SK-N-SH (cell line): ENCODE measurements at regions not wholly inside any gene's neighbourhood (a gene's known extent, or its start where the extent isn't known, plus 50 kb on each side); places are given as distances from the start of the nearest gene placed in this dataset.

Experiments
- CTCF ChIA-PET: fragments of 300-600, 350-600 bp; formaldehyde crosslinking; extraction: SDS; loops from one replicate; lab custom pipeline; 2021; lab: Yijun Ruan, JAX
- POLR2A ChIA-PET: fragments of 350-600 bp; sonication (Branson Sonifier 250); formaldehyde crosslinking; extraction: SDS; loops from one replicate; lab custom pipeline; 2020; ENCODE audit warnings: antibody characterized with exemption, inconsistent platforms; lab: Yijun Ruan, JAX
- DNase-seq: peaks from one replicate; pipeline ENCODE4 v3.0.0; 2012
- H2AFZ ChIP-seq: fragments of 200-600 bp; sonication (generic); 2 replicates; pipeline ENCODE4 v1.8.1; 2016; ENCODE audit warnings: antibody characterized with exemption, mild to moderate bottlenecking, low read depth
- H3F3A ChIP-seq: fragments of 200-600 bp; sonication (generic); replicated peaks from 2 replicates; pipeline ENCODE3; 2016; ENCODE audit warnings: antibody characterized with exemption, mild to moderate bottlenecking; ENCODE audit not compliant: insufficient read depth
- H3K27ac ChIP-seq, 2 experiments: fragments of 200-500 bp in 1 of 2; fragments of 200-600 bp in 1 of 2; sonication (Bioruptor generic) in 1 of 2; sonication (generic), shearing (Covaris generic) in 1 of 2; 2 replicates each; pipeline versions ENCODE4 v1.5.1 to v1.6.1; 2014 to 2016; ENCODE audit warnings: low read depth in 2 of 2, inconsistent platforms in 1 of 2, low read length in 1 of 2, mild to moderate bottlenecking in 1 of 2, mixed read lengths in 1 of 2
- H3K27me3 ChIP-seq: fragments of 200-600 bp; sonication (generic), shearing (Covaris generic); 2 replicates; pipeline ENCODE4 v1.6.1; 2016; ENCODE audit warnings: mixed run types; ENCODE audit not compliant: insufficient read depth
- H3K36me3 ChIP-seq, 2 experiments: fragments of 200-500 bp in 1 of 2; fragments of 200-600 bp in 1 of 2; sonication (Bioruptor generic) in 1 of 2; sonication (generic) in 1 of 2; replicated peaks in 1 of 2; 2 replicates each; pipeline versions ENCODE3 to v1.5.1; 2014 to 2016; ENCODE audit warnings: low read length in 1 of 2, mild to moderate bottlenecking in 1 of 2; ENCODE audit not compliant: insufficient read depth in 2 of 2, control insufficient read depth in 1 of 2
- H3K4me1 ChIP-seq, 2 experiments: fragments of 200-500 bp in 1 of 2; fragments of 200-600 bp in 1 of 2; sonication (Bioruptor generic) in 1 of 2; sonication (generic), shearing (Covaris generic) in 1 of 2; 2 replicates each; pipeline versions ENCODE4 v1.5.1 to v1.6.1; 2014 to 2016; ENCODE audit warnings: low read depth in 1 of 2, low read length in 1 of 2, mixed run types in 1 of 2; ENCODE audit not compliant: insufficient read depth in 2 of 2, control insufficient read depth in 1 of 2
- H3K4me2 ChIP-seq: fragments of 200-600 bp; sonication (generic), shearing (Covaris generic); 2 replicates; pipeline ENCODE4 v1.6.1; 2017; ENCODE audit warnings: mixed run types
- H3K4me3 ChIP-seq, 2 experiments: fragments of 200-500 bp in 1 of 2; fragments of 200-600 bp in 1 of 2; sonication (Bioruptor generic) in 1 of 2; sonication (generic), shearing (Covaris generic) in 1 of 2; 2 replicates each; pipeline versions ENCODE4 v1.5.1 to v1.8.1; 2014 to 2016; ENCODE audit warnings: low read depth in 2 of 2, inconsistent platforms in 1 of 2, low read length in 1 of 2, mild to moderate bottlenecking in 1 of 2, mixed read lengths in 1 of 2, moderate library complexity in 1 of 2
- H3K79me2 ChIP-seq: fragments of 200-600 bp; sonication (generic); 2 replicates; pipeline ENCODE4 v1.8.1; 2017; ENCODE audit warnings: mild to moderate bottlenecking; ENCODE audit not compliant: insufficient read depth
- H3K9ac ChIP-seq: fragments of 200-600 bp; sonication (generic); 2 replicates; pipeline ENCODE4 v1.6.1; 2017; ENCODE audit warnings: mixed run types
- H3K9me2 ChIP-seq: fragments of 200-600 bp; sonication (generic); 2 replicates; pipeline ENCODE4 v1.6.1; 2017; ENCODE audit warnings: mixed run types
- H3K9me3 ChIP-seq: fragments of 200-600 bp; sonication (generic); 2 replicates; pipeline ENCODE4 v1.6.1; 2017; ENCODE audit warnings: mixed run types, mild to moderate bottlenecking, moderate library complexity
- H4K20me1 ChIP-seq: fragments of 200-600 bp; sonication (generic); 2 replicates; pipeline ENCODE4 v1.6.1; 2017; ENCODE audit warnings: mild to moderate bottlenecking, mixed run types; ENCODE audit not compliant: insufficient read depth
- CHD2 ChIP-seq: fragments of 150-350 bp; IDR thresholded peaks from 2 replicates; pipeline ENCODE4 v1.6.1; 2018; ENCODE audit warnings: low read length; ENCODE audit not compliant: partially characterized antibody
- ELF1 ChIP-seq: IDR thresholded peaks from 2 replicates; pipeline ENCODE4 v1.4.0; 2012
- EZH2phosphoT487 ChIP-seq: fragments of 200-600 bp; sonication (generic); IDR thresholded peaks from 2 replicates; pipeline ENCODE4 v1.6.1; 2017; ENCODE audit warnings: low read depth, mixed run types, mild to moderate bottlenecking, antibody characterized with exemption, moderate library complexity, borderline replicate concordance
- GABPA ChIP-seq: IDR thresholded peaks from 2 replicates; pipeline ENCODE4 v1.4.0; 2012; ENCODE audit warnings: low read depth, mild to moderate bottlenecking
- GATA2 ChIP-seq: sonication (generic); formaldehyde crosslinking; IDR thresholded peaks from 2 replicates; pipeline ENCODE4 v1.5.0; 2020; ENCODE audit warnings: mild to moderate bottlenecking, missing genetic modification reagents
- JUND ChIP-seq: IDR thresholded peaks from 2 replicates; pipeline ENCODE4 v1.4.0; 2012
- MEF2A ChIP-seq: IDR thresholded peaks from 2 replicates; pipeline ENCODE4 v1.4.0; 2012; ENCODE audit warnings: low read depth, borderline replicate concordance
- NRF1 ChIP-seq: IDR thresholded peaks from 2 replicates; pipeline ENCODE4 v1.6.1; 2012; ENCODE audit warnings: low read depth, mild to moderate bottlenecking, low read length
- RCOR1 ChIP-seq: fragments of 150-350 bp; IDR thresholded peaks from 2 replicates; pipeline ENCODE4 v1.6.1; 2017; ENCODE audit warnings: antibody characterized with exemption, low read length
- RFX5 ChIP-seq: IDR thresholded peaks from 2 replicates; pipeline ENCODE4 v1.6.1; 2012; ENCODE audit warnings: mild to moderate bottlenecking, improper control_type of control experiment, low read length
- RXRA ChIP-seq: IDR thresholded peaks from 2 replicates; pipeline ENCODE4 v1.4.0; 2012; ENCODE audit warnings: low read depth, mild to moderate bottlenecking, borderline replicate concordance
- SIN3A ChIP-seq: IDR thresholded peaks from 2 replicates; pipeline ENCODE4 v1.6.1; 2012; ENCODE audit warnings: low read depth, mild to moderate bottlenecking, low read length, moderate library complexity, borderline replicate concordance
- YY1 ChIP-seq: IDR thresholded peaks from 2 replicates; pipeline ENCODE4 v1.4.0; 2012; ENCODE audit warnings: low read depth, mild to moderate bottlenecking
- WGBS: methylation state at CpG from one replicate; pipeline ENCODE4 v1.1.6; 2017; ENCODE audit warnings: low lambda C conversion rate; 5-methylcytosine and 5-hydroxymethylcytosine counted together
- TF ChIP-seq, protein P1 (sequence below): IDR thresholded peaks from 2 replicates; pipeline ENCODE4 v1.4.0; 2012; ENCODE audit warnings: low read depth
- TF ChIP-seq, protein P2 (sequence below): fragments of 200-600 bp; sonication (generic); IDR thresholded peaks from 2 replicates; pipeline ENCODE4 v1.6.1; 2017; ENCODE audit warnings: antibody characterized with exemption, mild to moderate bottlenecking, moderate library complexity
- TF ChIP-seq, protein P3 (sequence below): fragments of 150-350 bp; IDR thresholded peaks from 2 replicates; pipeline ENCODE4 v1.6.1; 2017; ENCODE audit warnings: antibody characterized with exemption, low read length, low read depth, borderline replicate concordance
- TF ChIP-seq, protein P4 (sequence below): IDR thresholded peaks from 2 replicates; pipeline ENCODE4 v1.6.1; 2012; ENCODE audit warnings: mild to moderate bottlenecking, low read depth, low read length, moderate library complexity

DNA sequence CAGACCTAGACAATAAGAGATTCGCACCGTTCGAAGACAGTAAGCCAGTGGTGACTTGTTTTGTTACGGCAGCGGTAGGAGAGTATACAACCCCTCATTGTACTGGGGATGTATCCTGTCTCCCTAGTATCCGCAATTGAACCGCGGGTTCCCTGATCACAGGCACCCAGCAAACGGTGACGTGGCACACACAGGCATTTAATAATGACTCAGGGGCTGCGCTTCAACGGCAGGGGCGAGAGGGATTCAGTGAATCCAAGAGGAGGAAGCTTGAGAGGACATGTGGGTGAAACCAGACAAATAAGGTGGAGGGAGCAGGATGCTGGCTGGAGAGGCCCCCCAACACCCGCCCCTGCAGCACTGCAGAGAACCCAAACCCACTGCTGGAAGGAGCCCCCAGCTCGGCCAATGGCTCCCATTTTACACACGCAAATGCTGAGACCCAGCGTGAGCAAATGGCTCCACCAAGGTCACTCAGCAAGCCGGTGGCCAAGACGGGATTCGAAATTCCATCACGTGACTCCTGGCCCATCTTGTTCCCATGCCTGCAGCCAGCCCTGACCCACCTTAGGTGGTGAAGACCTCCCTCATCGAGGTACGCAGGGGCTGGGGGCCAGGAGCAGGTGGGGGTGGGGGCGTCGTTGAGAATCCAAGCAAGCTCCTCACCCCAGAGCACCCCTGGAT, 149.9 kb downstream of the SYF2 start:
- no peaks in the 10 kb centered on the region for H3K9me2 ChIP-seq
- no peak overlapping the region for H3K27ac ChIP-seq
- no peaks in the 10 kb centered on the region for H3F3A ChIP-seq
- peaks cover 6% of the 10 kb centered on the region for H3K27me3 ChIP-seq
- WGBS = 72% methylated on average over 15 of the region's 25 CpGs
- H3K36me3 ChIP-seq = no peaks in the 10 kb centered on the region
- ChIA-PET CTCF (interaction anchor here (0.8 to 2.2 kb wide), 5 partner anchors 19 to 252 kb away, joined by 3 to 9 read pairs (median 3); no protein-coding TSS in a partner anchor), POLR2A (no interaction called here)
- H4K20me1 ChIP-seq = no peaks in the 10 kb centered on the region
- H3K9me3 ChIP-seq = no peaks in the 10 kb centered on the region
- H2AFZ ChIP-seq = no peak overlapping the region
- TF ChIP-seq NRF1 (no peak), ELF1 (no peak), RCOR1 (no peak), SIN3A (no peak), GATA2 (CRISPR knock-in tag) (no peak), MEF2A (no peak), RXRA (no peak), CHD2 (no peak), YY1 (no peak), RFX5 (no peak)
- TF ChIP-seq, protein P1, sequence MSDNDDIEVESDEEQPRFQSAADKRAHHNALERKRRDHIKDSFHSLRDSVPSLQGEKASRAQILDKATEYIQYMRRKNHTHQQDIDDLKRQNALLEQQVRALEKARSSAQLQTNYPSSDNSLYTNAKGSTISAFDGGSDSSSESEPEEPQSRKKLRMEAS = no peak
- TF ChIP-seq, protein P2, sequence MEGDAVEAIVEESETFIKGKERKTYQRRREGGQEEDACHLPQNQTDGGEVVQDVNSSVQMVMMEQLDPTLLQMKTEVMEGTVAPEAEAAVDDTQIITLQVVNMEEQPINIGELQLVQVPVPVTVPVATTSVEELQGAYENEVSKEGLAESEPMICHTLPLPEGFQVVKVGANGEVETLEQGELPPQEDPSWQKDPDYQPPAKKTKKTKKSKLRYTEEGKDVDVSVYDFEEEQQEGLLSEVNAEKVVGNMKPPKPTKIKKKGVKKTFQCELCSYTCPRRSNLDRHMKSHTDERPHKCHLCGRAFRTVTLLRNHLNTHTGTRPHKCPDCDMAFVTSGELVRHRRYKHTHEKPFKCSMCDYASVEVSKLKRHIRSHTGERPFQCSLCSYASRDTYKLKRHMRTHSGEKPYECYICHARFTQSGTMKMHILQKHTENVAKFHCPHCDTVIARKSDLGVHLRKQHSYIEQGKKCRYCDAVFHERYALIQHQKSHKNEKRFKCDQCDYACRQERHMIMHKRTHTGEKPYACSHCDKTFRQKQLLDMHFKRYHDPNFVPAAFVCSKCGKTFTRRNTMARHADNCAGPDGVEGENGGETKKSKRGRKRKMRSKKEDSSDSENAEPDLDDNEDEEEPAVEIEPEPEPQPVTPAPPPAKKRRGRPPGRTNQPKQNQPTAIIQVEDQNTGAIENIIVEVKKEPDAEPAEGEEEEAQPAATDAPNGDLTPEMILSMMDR = no peak
- TF ChIP-seq, protein P3, sequence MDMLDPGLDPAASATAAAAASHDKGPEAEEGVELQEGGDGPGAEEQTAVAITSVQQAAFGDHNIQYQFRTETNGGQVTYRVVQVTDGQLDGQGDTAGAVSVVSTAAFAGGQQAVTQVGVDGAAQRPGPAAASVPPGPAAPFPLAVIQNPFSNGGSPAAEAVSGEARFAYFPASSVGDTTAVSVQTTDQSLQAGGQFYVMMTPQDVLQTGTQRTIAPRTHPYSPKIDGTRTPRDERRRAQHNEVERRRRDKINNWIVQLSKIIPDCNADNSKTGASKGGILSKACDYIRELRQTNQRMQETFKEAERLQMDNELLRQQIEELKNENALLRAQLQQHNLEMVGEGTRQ = no peak
- DNase-seq = no peak
- no peaks in the 10 kb centered on the region for H3K79me2 ChIP-seq
- peaks cover 0 to 13% of the 10 kb centered on the region in 2 experiments; a peak in 1 of 4 replicates for H3K4me1 ChIP-seq
- no peak overlapping the region for H3K4me2 ChIP-seq
- no peak overlapping the region for H3K9ac ChIP-seq
- no peak overlapping the region for H3K4me3 ChIP-seq

DNA sequence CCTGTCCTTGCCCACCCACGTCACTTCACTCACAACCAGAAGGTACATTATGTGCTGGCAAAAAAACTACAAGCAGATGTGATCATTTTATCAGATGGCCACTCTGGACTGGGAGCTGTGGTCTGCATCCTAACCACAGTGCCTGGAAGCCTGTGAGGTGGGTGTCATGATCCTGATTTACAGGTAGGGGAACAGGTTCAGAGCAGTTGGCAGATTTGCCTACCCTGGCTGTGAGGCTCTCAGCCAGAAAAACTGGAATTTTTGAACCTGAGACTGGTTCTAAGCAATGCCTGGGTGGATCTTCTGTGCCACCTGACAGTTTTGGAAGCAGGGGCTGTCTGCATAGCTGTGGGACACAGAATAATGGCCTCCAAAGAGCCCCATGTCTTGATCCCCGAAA, 150.8 kb downstream of the SYF2 start:
- peaks cover 6% of the 10 kb centered on the region; the same call in 1 of the 2 replicates for H3K27me3 ChIP-seq
- H3K79me2 ChIP-seq = no peaks in the 10 kb centered on the region
- H3K36me3 ChIP-seq = no peaks in the 10 kb centered on the region
- H3K4me2 ChIP-seq = no peak overlapping the region
- 38% methylated on average over 2 of the region's 2 CpGs for WGBS
- peak overlapping the region in 1 of 2 experiments; percentile 39; a peak in 1 of 4 replicates for H3K27ac ChIP-seq
- no peak overlapping the region for H3K4me3 ChIP-seq
- no peaks in the 10 kb centered on the region for H4K20me1 ChIP-seq
- ChIA-PET CTCF (interaction anchor here (0.9 to 2.2 kb wide), 4 partner anchors 9 to 251 kb away, joined by 3 to 9 read pairs (median 4); no protein-coding TSS in a partner anchor), POLR2A (no interaction called here)
- no peaks in the 10 kb centered on the region for H3K9me3 ChIP-seq
- H3K4me1 ChIP-seq = peaks cover 0 to 13% of the 10 kb centered on the region in 2 experiments; a peak in 1 of 4 replicates
- no peak overlapping the region for H2AFZ ChIP-seq
- no peaks in the 10 kb centered on the region for H3K9me2 ChIP-seq
- no peak for DNase-seq
- no peak overlapping the region for H3K9ac ChIP-seq
- no peaks in the 10 kb centered on the region for H3F3A ChIP-seq
- TF ChIP-seq, protein P2 = no peak
- TF ChIP-seq EZH2phosphoT487 = no peak
- TF ChIP-seq JUND = no peak
- TF ChIP-seq, protein P4, sequence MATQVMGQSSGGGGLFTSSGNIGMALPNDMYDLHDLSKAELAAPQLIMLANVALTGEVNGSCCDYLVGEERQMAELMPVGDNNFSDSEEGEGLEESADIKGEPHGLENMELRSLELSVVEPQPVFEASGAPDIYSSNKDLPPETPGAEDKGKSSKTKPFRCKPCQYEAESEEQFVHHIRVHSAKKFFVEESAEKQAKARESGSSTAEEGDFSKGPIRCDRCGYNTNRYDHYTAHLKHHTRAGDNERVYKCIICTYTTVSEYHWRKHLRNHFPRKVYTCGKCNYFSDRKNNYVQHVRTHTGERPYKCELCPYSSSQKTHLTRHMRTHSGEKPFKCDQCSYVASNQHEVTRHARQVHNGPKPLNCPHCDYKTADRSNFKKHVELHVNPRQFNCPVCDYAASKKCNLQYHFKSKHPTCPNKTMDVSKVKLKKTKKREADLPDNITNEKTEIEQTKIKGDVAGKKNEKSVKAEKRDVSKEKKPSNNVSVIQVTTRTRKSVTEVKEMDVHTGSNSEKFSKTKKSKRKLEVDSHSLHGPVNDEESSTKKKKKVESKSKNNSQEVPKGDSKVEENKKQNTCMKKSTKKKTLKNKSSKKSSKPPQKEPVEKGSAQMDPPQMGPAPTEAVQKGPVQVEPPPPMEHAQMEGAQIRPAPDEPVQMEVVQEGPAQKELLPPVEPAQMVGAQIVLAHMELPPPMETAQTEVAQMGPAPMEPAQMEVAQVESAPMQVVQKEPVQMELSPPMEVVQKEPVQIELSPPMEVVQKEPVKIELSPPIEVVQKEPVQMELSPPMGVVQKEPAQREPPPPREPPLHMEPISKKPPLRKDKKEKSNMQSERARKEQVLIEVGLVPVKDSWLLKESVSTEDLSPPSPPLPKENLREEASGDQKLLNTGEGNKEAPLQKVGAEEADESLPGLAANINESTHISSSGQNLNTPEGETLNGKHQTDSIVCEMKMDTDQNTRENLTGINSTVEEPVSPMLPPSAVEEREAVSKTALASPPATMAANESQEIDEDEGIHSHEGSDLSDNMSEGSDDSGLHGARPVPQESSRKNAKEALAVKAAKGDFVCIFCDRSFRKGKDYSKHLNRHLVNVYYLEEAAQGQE = no peak
- TF ChIP-seq GABPA = no peak
